Effector memory CD8-positive, alpha-beta T cell (primary cell): ENCODE measurements at regions not wholly inside any gene's neighbourhood (a gene's known extent, or its start where the extent isn't known, plus 50 kb on each side); places are given as distances from the start of the nearest gene placed in this dataset.
"Not testable (repeated sequence)": the region's sequence is repeated elsewhere in the genome, so short reads cannot be mapped to it uniquely, and the experiment has no call there.

Experiments used
- ATAC-seq: fragments of 150-1000 bp; cut with Tn5 transposase; replicated peaks from 2 replicates; pipeline ENCODE4 v1.10.0; 2021; ENCODE audit warnings: mild to moderate bottlenecking, moderate library complexity
- DNase-seq, 3 experiments: peaks; one replicate each; pipeline ENCODE4 v3.0.0; 2021
- H3K27ac Mint-ChIP-seq, 2 donors: one replicate each; pipeline ENCODE4 v1.8.0; 2022; ENCODE audit warnings: mild to moderate bottlenecking in 2 of 2, mixed read lengths in 2 of 2, moderate library complexity in 2 of 2
- H3K27me3 Mint-ChIP-seq, 2 donors: one replicate each; pipeline ENCODE4 v1.8.0; 2022; ENCODE audit warnings: mixed read lengths in 2 of 2
- H3K36me3 Mint-ChIP-seq: one replicate; pipeline ENCODE4 v1.8.0; 2022; ENCODE audit warnings: mild to moderate bottlenecking, moderate library complexity, mixed read lengths; ENCODE audit not compliant: insufficient read depth
- H3K4me1 Mint-ChIP-seq, 2 donors: one replicate each; pipeline ENCODE4 v1.8.0; 2022; ENCODE audit warnings: low read depth in 2 of 2, mixed read lengths in 2 of 2
- H3K4me3 Mint-ChIP-seq, 2 donors: one replicate each; pipeline ENCODE4 v1.8.0; 2022; ENCODE audit warnings: mild to moderate bottlenecking in 2 of 2, mixed read lengths in 2 of 2, moderate library complexity in 2 of 2
- H3K9me3 Mint-ChIP-seq, 2 donors: one replicate each; pipeline ENCODE4 v1.8.0; 2022; ENCODE audit warnings: mixed read lengths in 2 of 2

GRCh38 chr2:146970981-146971380 lies 873.8 kb upstream of the ACVR2A start:
- not testable (repeated sequence) for H3K27ac Mint-ChIP-seq, H3K36me3 Mint-ChIP-seq, H3K27me3 Mint-ChIP-seq, ATAC-seq, H3K4me1 Mint-ChIP-seq, DNase-seq, H3K4me3 Mint-ChIP-seq
- H3K9me3 Mint-ChIP-seq = peaks cover 4 to 13% of the 10 kb centered on the region in 2 donors

GRCh38 chr2:146969703-146970102 lies 875.1 kb upstream of the ACVR2A start:
- peaks cover 4 to 13% of the 10 kb centered on the region in 2 donors for H3K9me3 Mint-ChIP-seq
- H3K4me3 Mint-ChIP-seq, H3K27me3 Mint-ChIP-seq, DNase-seq, H3K4me1 Mint-ChIP-seq, ATAC-seq, H3K27ac Mint-ChIP-seq, H3K36me3 Mint-ChIP-seq: not testable (repeated sequence)

GRCh38 chr2:146964494-146964893 lies 880.3 kb upstream of the ACVR2A start:
- DNase-seq (no peak), ATAC-seq (no peak)
- Mint-ChIP-seq H3K27me3 (no peaks in the 10 kb centered on the region), H3K27ac (no peak overlapping the region), H3K36me3 (no peaks in the 10 kb centered on the region), H3K4me3 (no peak overlapping the region), H3K9me3 (peaks cover 5 to 11% of the 10 kb centered on the region in 2 donors), H3K4me1 (no peaks in the 10 kb centered on the region)

GRCh38 chr2:146954544-146954943 lies 890.3 kb upstream of the ACVR2A start:
- no peak overlapping the region for H3K4me3 Mint-ChIP-seq
- peaks cover 4% of the 10 kb centered on the region for H3K36me3 Mint-ChIP-seq

GRCh38 chr2:146952696-146953095 lies 892.1 kb upstream of the ACVR2A start:
- ATAC-seq (no peak), DNase-seq (no peak)
- H3K27ac Mint-ChIP-seq = no peak overlapping the region
- H3K27me3 Mint-ChIP-seq = no peaks in the 10 kb centered on the region
- no peak overlapping the region for H3K4me3 Mint-ChIP-seq
- H3K4me1 Mint-ChIP-seq = no peaks in the 10 kb centered on the region
- no peaks in the 10 kb centered on the region for H3K9me3 Mint-ChIP-seq
- peaks cover 4% of the 10 kb centered on the region for H3K36me3 Mint-ChIP-seq

More at GRCh38 chr2:146954544-146954943, 890.3 kb upstream of the ACVR2A start:
- H3K27me3 Mint-ChIP-seq = no peaks in the 10 kb centered on the region
- H3K27ac Mint-ChIP-seq = no peak overlapping the region
- no peak for DNase-seq
- peaks cover 0 to 2% of the 10 kb centered on the region in 2 donors for H3K9me3 Mint-ChIP-seq
- no peaks in the 10 kb centered on the region for H3K4me1 Mint-ChIP-seq
- ATAC-seq = no peak

GRCh38 chr2:146950911-146951310 lies 893.9 kb upstream of the ACVR2A start:
- Mint-ChIP-seq H3K36me3 (peaks cover 4% of the 10 kb centered on the region), H3K4me3 (no peak overlapping the region), H3K4me1 (no peaks in the 10 kb centered on the region), H3K9me3 (peaks cover 0 to 5% of the 10 kb centered on the region in 2 donors), H3K27ac (no peak overlapping the region), H3K27me3 (no peaks in the 10 kb centered on the region)
- no peak for DNase-seq
- no peak for ATAC-seq

- no peak for ATAC-seq
- DNase-seq = no peak
- Mint-ChIP-seq H3K36me3 (peaks cover 4% of the 10 kb centered on the region), H3K9me3 (peaks cover 0 to 5% of the 10 kb centered on the region in 2 donors), H3K27me3 (no peaks in the 10 kb centered on the region), H3K27ac (no peak overlapping the region), H3K4me1 (no peaks in the 10 kb centered on the region), H3K4me3 (no peak overlapping the region)
These were observed 894.5 kb upstream of the ACVR2A start for GRCh38 chr2:146950361-146950760.

GRCh38 chr2:146949400-146949799 lies 895.4 kb upstream of the ACVR2A start:
- no peak overlapping the region for H3K4me3 Mint-ChIP-seq
- peaks cover 4% of the 10 kb centered on the region for H3K36me3 Mint-ChIP-seq
- ATAC-seq (no peak), DNase-seq (no peak)
- no peak overlapping the region for H3K27ac Mint-ChIP-seq
- no peaks in the 10 kb centered on the region for H3K4me1 Mint-ChIP-seq
- no peaks in the 10 kb centered on the region for H3K27me3 Mint-ChIP-seq
- peaks cover 0 to 10% of the 10 kb centered on the region in 2 donors for H3K9me3 Mint-ChIP-seq

- Mint-ChIP-seq H3K27me3 (no peaks in the 10 kb centered on the region), H3K9me3 (peaks cover 0 to 10% of the 10 kb centered on the region in 2 donors), H3K36me3 (no peaks in the 10 kb centered on the region), H3K4me1 (no peaks in the 10 kb centered on the region), H3K4me3 (no peak overlapping the region), H3K27ac (no peak overlapping the region)
- ATAC-seq = no peak
- DNase-seq = no peak
These were observed 900.2 kb upstream of the ACVR2A start for GRCh38 chr2:146944601-146945000.

GRCh38 chr2:146939991-146940685 lies 904.7 kb upstream of the ACVR2A start:
- Mint-ChIP-seq H3K36me3 (no peaks in the 10 kb centered on the region), H3K4me3 (no peak overlapping the region), H3K9me3 (peaks cover 0 to 9% of the 10 kb centered on the region in 2 donors), H3K27me3 (no peaks in the 10 kb centered on the region), H3K4me1 (no peaks in the 10 kb centered on the region), H3K27ac (no peak overlapping the region)
- DNase-seq = no peak
- ATAC-seq = no peak

GRCh38 chr2:146934921-146935320 lies 909.9 kb upstream of the ACVR2A start:
- no peak for ATAC-seq
- DNase-seq = no peak
- H3K27ac Mint-ChIP-seq = no peak overlapping the region
- no peaks in the 10 kb centered on the region for H3K27me3 Mint-ChIP-seq
- no peaks in the 10 kb centered on the region for H3K4me1 Mint-ChIP-seq
- no peak overlapping the region for H3K4me3 Mint-ChIP-seq
- peaks cover 0 to 9% of the 10 kb centered on the region in 2 donors for H3K9me3 Mint-ChIP-seq
- H3K36me3 Mint-ChIP-seq = no peaks in the 10 kb centered on the region

GRCh38 chr2:146931109-146931508 lies 913.7 kb upstream of the ACVR2A start:
- Mint-ChIP-seq H3K27me3 (no peaks in the 10 kb centered on the region), H3K27ac (no peak overlapping the region), H3K4me1 (no peaks in the 10 kb centered on the region), H3K36me3 (no peaks in the 10 kb centered on the region), H3K9me3 (peaks cover 0 to 5% of the 10 kb centered on the region in 2 donors), H3K4me3 (no peak overlapping the region)
- DNase-seq (no peak), ATAC-seq (no peak)

GRCh38 chr2:146927080-146927711 lies 917.6 kb upstream of the ACVR2A start:
- no peak overlapping the region for H3K27ac Mint-ChIP-seq
- peaks cover 0 to 2% of the 10 kb centered on the region in 2 donors for H3K9me3 Mint-ChIP-seq
- H3K4me1 Mint-ChIP-seq = no peaks in the 10 kb centered on the region
- ATAC-seq = no peak
- no peaks in the 10 kb centered on the region for H3K36me3 Mint-ChIP-seq
- no peak for DNase-seq
- no peak overlapping the region for H3K4me3 Mint-ChIP-seq
- H3K27me3 Mint-ChIP-seq = no peaks in the 10 kb centered on the region

- ATAC-seq = no peak
These were observed 926.5 kb upstream of the ACVR2A start for GRCh38 chr2:146918280-146918679.

More at GRCh38 chr2:146918280-146918679, 926.5 kb upstream of the ACVR2A start:
- H3K4me1 Mint-ChIP-seq = no peaks in the 10 kb centered on the region
- DNase-seq = no peak
- H3K27me3 Mint-ChIP-seq = no peaks in the 10 kb centered on the region
- H3K36me3 Mint-ChIP-seq = no peaks in the 10 kb centered on the region
- H3K9me3 Mint-ChIP-seq = peaks cover 0 to 5% of the 10 kb centered on the region in 2 donors
- H3K27ac Mint-ChIP-seq = no peak overlapping the region
- no peak overlapping the region for H3K4me3 Mint-ChIP-seq
